K562 (cell line): ENCODE measurements at regions not wholly inside any gene's neighbourhood (a gene's known extent, or its start where the extent isn't known, plus 50 kb on each side); places are given as distances from the start of the nearest gene placed in this dataset.

Experiments used
- ATAC-seq: fragments of 200-7000 bp; cut with Tn5 transposase; 3 replicates; pipeline ENCODE4 v1.9.1; 2020; ENCODE audit warnings: moderate library complexity
- BruUV-seq: library from RNA; stranded (reverse); fragments of 400-500 nt; replicated peaks from 2 replicates; lab custom pipeline; 2021; lab: Mats Ljungman, UMichigan
- CTCF ChIA-PET: fragments of 300-600 bp; formaldehyde crosslinking; extraction: SDS; loops from one replicate; lab custom pipeline; 2021; ENCODE audit warnings: low intra/inter-chr PET ratio; lab: Yijun Ruan, JAX
- POLR2A ChIA-PET: fragments of 300-600, 350-650 bp; sonication (Branson Sonifier 250); formaldehyde crosslinking; extraction: SDS; loops from one replicate; lab custom pipeline; 2021; ENCODE audit warnings: antibody characterized with exemption, inconsistent platforms; lab: Yijun Ruan, JAX
- DNase-seq, 4 experiments: peaks; one replicate each; pipeline versions ENCODE4 v3.0.0 to v3.0.0-alpha.2; 2011 to 2018; ENCODE audit warnings: low spot score in 3 of 4, mixed read lengths in 3 of 4; ENCODE audit errors: extremely low read depth in 1 of 4
- FAIRE-seq: peaks from 2 replicates; lab custom pipeline; 2011; peaks lifted over from hg19 to GRCh38; lab: Jason Lieb, UNC
- H2AFZ ChIP-seq: 2 replicates; pipeline ENCODE4 v1.6.0; 2011; ENCODE audit warnings: low read depth, low read length, control low read depth, inconsistent platforms
- H3K27ac ChIP-seq: fragments of 200-600 bp; 3 replicates; pipeline ENCODE4 v1.8.0; 2011; ENCODE audit warnings: low read depth, mild to moderate bottlenecking, control low read depth, inconsistent platforms, low read length, moderate library complexity, mixed read lengths; ENCODE audit errors: extremely low read depth
- H3K27me3 ChIP-seq, 2 experiments: fragments of 300-600 bp in 1 of 2; 2 replicates in 1 of 2; 3 replicates in 1 of 2; pipeline versions ENCODE4 v1.6.0 to v1.8.0; 2011; ENCODE audit warnings: inconsistent platforms in 2 of 2, low read length in 2 of 2, mild to moderate bottlenecking in 1 of 2, mixed read lengths in 1 of 2, moderate library complexity in 1 of 2; ENCODE audit not compliant: control insufficient read depth in 2 of 2, insufficient read depth in 2 of 2
- H3K36me3 ChIP-seq: fragments of 300-600 bp; 3 replicates; pipeline ENCODE4 v1.8.0; 2011; ENCODE audit warnings: mild to moderate bottlenecking, low read length, inconsistent platforms; ENCODE audit not compliant: control insufficient read depth, insufficient read depth
- H3K4me1 ChIP-seq, 2 experiments: fragments of 200-600 bp in 1 of 2; replicated peaks in 1 of 2; 2 replicates in 1 of 2; 3 replicates in 1 of 2; pipeline versions ENCODE4 v1.5.1 to v1.8.0; 2011; ENCODE audit warnings: inconsistent platforms in 2 of 2, low read length in 2 of 2, mild to moderate bottlenecking in 1 of 2, mixed read lengths in 1 of 2, moderate library complexity in 1 of 2; ENCODE audit not compliant: control insufficient read depth in 2 of 2, insufficient read depth in 2 of 2
- H3K4me2 ChIP-seq: 2 replicates; pipeline ENCODE4 v1.6.1; 2011; ENCODE audit warnings: low read length, control low read depth, inconsistent platforms, mixed read lengths; ENCODE audit not compliant: insufficient read depth
- H3K4me3 ChIP-seq: fragments of 200-600 bp; sonication (generic), shearing (Covaris generic); 2 replicates; pipeline ENCODE4 v1.5.1; 2016; ENCODE audit warnings: control low read depth, inconsistent platforms
- H3K79me2 ChIP-seq: fragments of 200-600 bp; 3 replicates; pipeline ENCODE4 v1.8.0; 2011; ENCODE audit warnings: low read length, inconsistent platforms; ENCODE audit not compliant: control insufficient read depth, insufficient read depth
- H3K9ac ChIP-seq, 2 experiments: 2 replicates each; pipeline versions ENCODE4 v1.6.0 to v1.6.1; 2011; ENCODE audit warnings: low read depth in 2 of 2, low read length in 2 of 2, control low read depth in 1 of 2, inconsistent platforms in 1 of 2, mild to moderate bottlenecking in 1 of 2, mixed read lengths in 1 of 2; ENCODE audit not compliant: insufficient read depth in 1 of 2
- H3K9me1 ChIP-seq: one replicate; pipeline ENCODE4 v1.6.0; 2011; ENCODE audit warnings: inconsistent platforms, mild to moderate bottlenecking, low read length, moderate library complexity; ENCODE audit not compliant: control insufficient read depth, insufficient read depth
- H3K9me3 ChIP-seq: replicated peaks from 2 replicates; pipeline ENCODE4 v1.5.1; 2011; ENCODE audit warnings: low read depth, low read length, inconsistent platforms; ENCODE audit not compliant: control insufficient read depth, insufficient read depth
- H4K20me1 ChIP-seq: replicated peaks from 2 replicates; pipeline ENCODE4 v1.6.1; 2011; ENCODE audit warnings: low read length, inconsistent platforms, mixed read lengths; ENCODE audit not compliant: control insufficient read depth, insufficient read depth
- SPI1 ChIP-seq: IDR thresholded peaks from 2 replicates; pipeline ENCODE4 v1.6.1; 2011; ENCODE audit warnings: low read depth, low read length, control low read depth, borderline replicate concordance
- WGBS: fragments of 100-300 bp; shearing (Covaris generic); methylation state at CpG from one replicate; pipeline ENCODE4 v1.1.6; 2016; ENCODE audit warnings: low coverage, mixed read lengths; ENCODE audit not compliant: insufficient coverage; ENCODE audit errors: missing lambda C conversion rate; 5-methylcytosine and 5-hydroxymethylcytosine counted together
- in situ Hi-C: fragments of 300-500 bp; cut with MboI; formaldehyde crosslinking; loops from 4 replicates; pipeline ENCODE4 v1.15.0; 2018; ENCODE audit warnings: inconsistent platforms, mixed read lengths
- intact Hi-C: fragments of 100-400 bp; cut with micrococcal nuclease; formaldehyde crosslinking; loops from 2 replicates; pipeline ENCODE4 v1.14.2; 2022
- TF ChIP-seq, protein P1 (sequence below), 2 experiments: fragments of 150-350 bp in 1 of 2; IDR thresholded peaks; 2 replicates each; pipeline ENCODE4 v1.6.1; 2012 to 2016; ENCODE audit warnings: low read depth in 2 of 2, low read length in 2 of 2, mild to moderate bottlenecking in 1 of 2, moderate library complexity in 1 of 2

DNA sequence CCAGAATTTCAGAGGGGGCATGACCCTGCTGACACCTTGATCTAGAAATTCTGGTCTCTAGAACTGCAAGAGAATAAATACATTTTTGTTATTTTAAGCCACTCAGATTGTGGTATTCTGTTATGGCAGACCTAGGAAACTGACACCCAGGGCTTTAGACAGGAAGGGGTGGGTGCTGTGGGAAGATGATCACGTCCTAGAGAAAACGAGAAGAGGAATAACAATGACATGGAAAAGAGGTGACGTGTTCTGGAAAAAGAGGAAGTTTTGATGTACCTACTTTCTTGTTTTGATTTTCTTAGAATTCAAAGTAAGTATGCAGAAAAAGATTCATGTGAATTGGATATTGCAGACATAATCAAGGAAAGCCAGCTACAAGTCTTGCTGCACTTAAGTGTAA is 232.9 kb upstream of the RUNX1 start:
- Histone ChIP-seq H2AFZ (no peak overlapping the region), H3K27ac (no peak overlapping the region), H3K9me3 (no peaks in the 10 kb centered on the region; the same call in 1 of the 2 replicates), H3K79me2 (no peaks in the 10 kb centered on the region), H3K36me3 (no peaks in the 10 kb centered on the region), H3K4me3 (no peak overlapping the region), H3K9ac (no peak overlapping the region), H3K4me1 (peaks cover 6 to 7% of the 10 kb centered on the region in 2 experiments; a peak in 4 of 5 replicates), H3K27me3 (no peaks in the 10 kb centered on the region), H3K9me1 (no peaks in the 10 kb centered on the region), H3K4me2 (no peak overlapping the region), H4K20me1 (no peaks in the 10 kb centered on the region)
- intact Hi-C loops (no loop called here), in situ Hi-C loops (no loop called here)
- ChIA-PET CTCF (no interaction called here), POLR2A (no interaction called here)
- FAIRE-seq (no peak), DNase-seq (no peak), ATAC-seq (no peak)
- BruUV-seq: no TSS peak
- WGBS: 16% methylated on average over 3 of the region's 3 CpGs
- TF ChIP-seq, protein P1, sequence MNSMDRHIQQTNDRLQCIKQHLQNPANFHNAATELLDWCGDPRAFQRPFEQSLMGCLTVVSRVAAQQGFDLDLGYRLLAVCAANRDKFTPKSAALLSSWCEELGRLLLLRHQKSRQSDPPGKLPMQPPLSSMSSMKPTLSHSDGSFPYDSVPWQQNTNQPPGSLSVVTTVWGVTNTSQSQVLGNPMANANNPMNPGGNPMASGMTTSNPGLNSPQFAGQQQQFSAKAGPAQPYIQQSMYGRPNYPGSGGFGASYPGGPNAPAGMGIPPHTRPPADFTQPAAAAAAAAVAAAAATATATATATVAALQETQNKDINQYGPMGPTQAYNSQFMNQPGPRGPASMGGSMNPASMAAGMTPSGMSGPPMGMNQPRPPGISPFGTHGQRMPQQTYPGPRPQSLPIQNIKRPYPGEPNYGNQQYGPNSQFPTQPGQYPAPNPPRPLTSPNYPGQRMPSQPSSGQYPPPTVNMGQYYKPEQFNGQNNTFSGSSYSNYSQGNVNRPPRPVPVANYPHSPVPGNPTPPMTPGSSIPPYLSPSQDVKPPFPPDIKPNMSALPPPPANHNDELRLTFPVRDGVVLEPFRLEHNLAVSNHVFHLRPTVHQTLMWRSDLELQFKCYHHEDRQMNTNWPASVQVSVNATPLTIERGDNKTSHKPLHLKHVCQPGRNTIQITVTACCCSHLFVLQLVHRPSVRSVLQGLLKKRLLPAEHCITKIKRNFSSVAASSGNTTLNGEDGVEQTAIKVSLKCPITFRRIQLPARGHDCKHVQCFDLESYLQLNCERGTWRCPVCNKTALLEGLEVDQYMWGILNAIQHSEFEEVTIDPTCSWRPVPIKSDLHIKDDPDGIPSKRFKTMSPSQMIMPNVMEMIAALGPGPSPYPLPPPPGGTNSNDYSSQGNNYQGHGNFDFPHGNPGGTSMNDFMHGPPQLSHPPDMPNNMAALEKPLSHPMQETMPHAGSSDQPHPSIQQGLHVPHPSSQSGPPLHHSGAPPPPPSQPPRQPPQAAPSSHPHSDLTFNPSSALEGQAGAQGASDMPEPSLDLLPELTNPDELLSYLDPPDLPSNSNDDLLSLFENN (IDR thresholded peaks at IDR 0.05; ENCODE audit: low read depth in 2 of 2, low read length in 2 of 2): no peak
- 0 out of 2 replicates have a peak, but pooled peaks have one; percentile 5 for TF ChIP-seq SPI1
